ENCODE measurements at regions not wholly inside any gene's neighbourhood (a gene's known extent, or its start where the extent isn't known, plus 50 kb on each side); places are given as distances from the start of the nearest gene placed in this dataset.

GRCh38 chr10:21078410-21079329 is 181.6 kb upstream of the NEBL start:
- DNase-seq = peak; percentile 82

DNA sequence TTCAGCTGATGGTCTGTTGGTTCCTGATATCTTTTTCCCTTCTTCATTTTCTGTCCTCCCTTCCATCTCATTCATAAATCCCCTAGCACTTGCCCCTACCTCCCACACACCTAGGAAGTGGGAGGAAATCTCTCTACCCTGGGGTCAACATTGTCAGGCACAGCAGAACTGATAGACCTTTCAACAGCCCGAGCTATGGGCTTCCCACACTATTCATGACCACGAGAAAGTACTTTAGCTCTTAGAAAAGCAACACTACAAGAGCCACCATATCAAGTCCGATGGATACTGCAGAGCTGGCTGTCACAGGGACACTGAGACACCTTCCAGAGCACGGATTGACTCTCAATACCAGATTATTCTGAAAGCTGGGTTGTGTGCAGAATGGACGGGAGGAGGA is 180.6 kb upstream of the NEBL start:
- no peak for DNase-seq

- no peak for DNase-seq
These were observed 179.3 kb upstream of the NEBL start for GRCh38 chr10:21076381-21076780.

- DNase-seq = no peak
These were observed 178.8 kb upstream of the NEBL start for GRCh38 chr10:21075880-21076279.

DNA sequence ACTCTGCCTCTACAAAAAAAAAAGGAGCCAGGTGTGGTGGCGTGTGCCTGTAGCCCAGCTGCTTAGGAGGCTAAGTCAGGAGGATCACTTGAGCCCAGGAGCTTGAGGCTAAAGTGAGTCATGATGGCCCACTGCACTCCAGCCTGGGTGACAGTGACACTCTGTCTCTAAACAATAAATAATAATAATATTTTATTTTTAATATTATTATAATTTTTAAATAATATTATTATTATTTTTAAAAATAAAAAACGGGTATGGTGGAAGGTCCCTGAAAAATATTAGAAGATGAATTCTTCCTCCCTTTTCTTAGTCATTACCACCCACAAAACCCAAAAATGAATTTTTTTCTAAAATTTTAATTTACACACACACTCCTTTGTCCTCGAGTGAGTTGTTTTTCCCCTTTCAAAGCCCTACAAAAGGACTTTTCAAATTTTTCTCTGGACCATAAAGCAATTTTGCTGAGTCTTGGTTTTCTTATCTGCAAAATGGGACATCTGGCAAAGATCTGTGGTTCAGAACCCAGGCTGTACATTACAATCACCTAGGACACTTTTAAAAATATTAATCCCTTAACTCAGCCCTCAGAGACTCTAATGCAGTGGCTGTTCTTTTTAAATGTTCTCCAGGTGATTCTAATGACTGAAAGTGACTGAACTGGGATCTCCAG is 174.0 kb upstream of the NEBL start:
- DNase-seq = no peak

- DNase-seq = no peak
These were observed 173.0 kb upstream of the NEBL start for GRCh38 chr10:21069929-21070700.

DNA sequence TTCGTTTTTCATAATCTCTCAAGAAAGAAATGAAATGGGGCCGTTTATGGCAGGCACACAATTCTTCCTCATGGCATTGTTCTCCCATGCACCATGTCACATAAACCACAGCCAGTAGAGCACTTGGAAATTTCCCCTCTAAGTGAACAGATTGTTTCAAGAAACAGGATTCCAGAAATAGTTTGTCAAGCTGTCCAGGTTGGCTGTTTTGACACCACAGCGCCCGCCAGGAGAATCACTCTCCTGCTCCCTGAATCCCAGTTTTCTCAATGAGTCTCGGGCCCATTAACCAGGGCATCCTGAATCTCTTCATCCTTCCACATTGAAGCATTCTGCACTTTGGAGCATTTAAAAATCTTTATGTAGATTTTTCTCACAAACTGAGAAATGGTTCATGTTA is 172.2 kb upstream of the NEBL start:
- no peak for DNase-seq

DNA sequence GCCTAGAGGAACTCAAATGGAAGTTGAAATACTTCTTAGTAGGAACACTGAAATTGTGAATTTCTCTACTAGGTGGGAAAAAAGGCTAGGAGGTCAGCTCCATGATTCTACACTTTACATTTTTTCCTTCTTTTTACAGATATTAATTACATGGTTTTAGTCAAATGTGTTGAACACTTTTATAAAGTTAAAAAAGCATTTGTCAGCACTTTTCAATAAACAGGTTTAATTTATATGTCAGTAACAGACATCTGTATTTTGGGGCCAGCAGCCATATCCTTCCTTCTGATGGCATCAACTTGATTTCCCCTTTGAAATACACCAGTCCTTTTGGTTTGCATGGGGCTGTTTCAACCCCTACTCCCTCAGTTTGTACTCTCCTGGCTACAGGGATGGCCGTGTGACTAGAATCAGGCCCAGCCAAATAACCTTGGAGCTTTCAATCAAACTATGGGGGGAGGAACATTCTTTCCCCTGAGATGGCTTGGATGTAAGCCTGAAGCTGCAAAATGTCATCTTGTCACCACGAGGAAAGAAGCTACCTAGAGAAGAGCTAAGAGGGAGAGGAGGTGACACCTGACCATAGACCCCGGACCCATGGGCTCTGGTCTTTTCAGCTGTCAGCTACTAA is 171.0 kb upstream of the NEBL start:
- DNase-seq = no peak

GRCh38 chr10:21065621-21066248 is 168.6 kb upstream of the NEBL start:
- no peak for DNase-seq

DNA sequence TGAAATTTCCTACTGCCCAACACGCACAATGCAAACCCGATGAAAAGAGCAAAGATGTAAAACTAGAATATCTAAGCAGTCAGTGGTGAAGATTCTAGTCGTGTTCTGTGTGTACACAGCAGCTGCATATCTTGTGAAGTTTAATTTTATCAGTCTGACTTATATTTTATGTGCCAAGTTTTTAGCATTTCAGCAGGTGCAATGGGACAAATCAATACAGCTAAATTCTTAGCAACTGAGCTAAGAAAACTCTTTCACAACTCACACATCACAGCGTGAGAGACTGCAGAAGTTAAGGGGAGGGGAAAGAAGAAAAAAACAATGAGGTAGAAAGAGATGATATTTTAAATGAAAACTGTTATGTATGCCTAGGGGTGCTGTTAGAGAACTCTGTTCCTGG is 164.9 kb upstream of the NEBL start:
- DNase-seq = no peak

DNA sequence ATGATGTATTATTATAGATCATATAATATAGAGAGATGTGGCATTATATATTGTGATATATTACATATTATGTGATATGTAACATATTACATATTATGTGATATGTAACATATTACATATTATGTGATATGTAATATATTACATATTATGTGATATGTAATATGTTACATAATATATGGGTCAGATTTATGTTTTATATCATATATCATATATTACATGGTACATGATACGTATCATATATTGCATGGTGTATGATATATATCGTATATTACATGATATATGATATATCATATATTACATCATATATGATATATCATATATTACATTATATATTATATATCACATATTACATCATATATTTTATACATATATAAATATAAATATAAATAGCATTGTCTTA is 164.1 kb upstream of the NEBL start:
- DNase-seq = no peak

GRCh38 chr10:21060626-21061025 is 163.5 kb upstream of the NEBL start:
- DNase-seq = no peak

- DNase-seq = no peak
These were observed 160.9 kb upstream of the NEBL start for GRCh38 chr10:21057989-21058388.

DNA sequence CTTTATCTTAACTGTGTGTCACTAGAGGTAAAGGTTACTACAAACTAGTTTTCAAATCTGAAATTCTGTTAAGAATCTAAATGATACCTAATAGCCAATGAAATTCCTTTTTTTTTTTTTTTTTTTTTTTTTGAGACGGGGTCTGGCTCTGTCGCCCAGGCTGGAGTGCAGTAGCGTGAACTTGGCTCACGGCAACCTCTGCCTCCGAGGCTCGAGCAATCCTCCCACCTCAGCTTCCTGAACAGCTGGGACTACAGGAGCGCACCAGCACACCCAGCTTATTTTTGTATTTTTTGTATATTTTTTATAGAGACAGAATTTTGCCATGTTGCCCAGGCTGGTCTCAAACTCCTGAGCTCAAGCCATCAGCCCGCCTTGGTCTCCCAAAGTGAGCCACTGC is 160.3 kb upstream of the NEBL start:
- DNase-seq = no peak

DNA sequence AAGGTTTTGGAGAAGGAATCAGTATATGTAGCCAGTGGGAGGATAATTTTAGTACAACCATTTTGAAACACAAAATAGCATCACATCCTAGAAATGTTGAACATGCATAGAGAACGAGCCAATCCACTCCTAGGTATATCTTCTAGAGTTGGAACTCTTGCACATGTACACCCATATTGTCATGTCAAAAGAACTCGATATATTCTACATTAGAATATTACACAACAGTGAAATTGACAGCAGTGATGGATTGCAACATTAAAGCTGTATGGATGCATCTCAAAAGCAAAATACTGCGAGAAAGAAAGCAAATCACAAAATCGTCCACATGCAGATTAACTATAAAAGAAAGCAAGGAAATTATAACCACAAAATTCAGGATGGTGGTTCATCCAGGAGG is 159.3 kb upstream of the NEBL start:
- DNase-seq = no peak

DNA sequence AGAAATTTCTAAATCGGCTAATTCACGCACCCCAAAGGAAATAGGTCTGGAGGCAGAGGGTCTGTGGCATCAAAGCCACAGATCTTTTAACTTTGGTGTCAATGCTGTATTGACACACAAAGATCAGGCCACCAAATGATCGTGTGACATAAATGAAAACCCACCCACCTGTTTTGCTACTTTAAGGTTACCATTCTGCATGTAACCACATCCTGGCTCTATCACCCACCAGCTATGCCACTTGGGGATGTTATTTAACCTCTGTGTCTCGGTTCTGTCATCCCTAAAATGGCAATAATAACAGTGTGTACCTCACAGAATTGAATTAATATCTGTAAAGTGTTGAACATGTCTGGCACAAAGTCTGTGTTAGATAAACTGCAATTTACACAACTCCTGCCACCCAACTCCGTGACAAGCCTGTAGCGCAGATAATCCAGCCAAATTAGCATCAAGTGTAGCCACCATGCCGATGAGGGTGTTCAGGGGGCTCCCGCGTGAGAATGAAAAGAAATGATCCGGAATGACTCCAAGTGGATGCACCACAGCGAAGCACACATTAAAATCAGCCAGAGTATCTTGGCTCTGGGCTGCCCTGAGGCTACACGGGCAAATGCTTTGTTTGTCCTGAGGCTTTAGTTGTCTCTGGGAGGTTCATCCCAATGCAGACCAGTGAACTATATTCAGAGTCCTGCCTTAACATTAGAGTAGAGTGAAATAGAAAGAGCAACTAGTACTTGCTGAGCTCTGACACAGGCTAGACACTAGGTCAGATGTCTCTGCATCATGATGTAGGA is 158.4 kb upstream of the NEBL start:
- no peak for DNase-seq

DNA sequence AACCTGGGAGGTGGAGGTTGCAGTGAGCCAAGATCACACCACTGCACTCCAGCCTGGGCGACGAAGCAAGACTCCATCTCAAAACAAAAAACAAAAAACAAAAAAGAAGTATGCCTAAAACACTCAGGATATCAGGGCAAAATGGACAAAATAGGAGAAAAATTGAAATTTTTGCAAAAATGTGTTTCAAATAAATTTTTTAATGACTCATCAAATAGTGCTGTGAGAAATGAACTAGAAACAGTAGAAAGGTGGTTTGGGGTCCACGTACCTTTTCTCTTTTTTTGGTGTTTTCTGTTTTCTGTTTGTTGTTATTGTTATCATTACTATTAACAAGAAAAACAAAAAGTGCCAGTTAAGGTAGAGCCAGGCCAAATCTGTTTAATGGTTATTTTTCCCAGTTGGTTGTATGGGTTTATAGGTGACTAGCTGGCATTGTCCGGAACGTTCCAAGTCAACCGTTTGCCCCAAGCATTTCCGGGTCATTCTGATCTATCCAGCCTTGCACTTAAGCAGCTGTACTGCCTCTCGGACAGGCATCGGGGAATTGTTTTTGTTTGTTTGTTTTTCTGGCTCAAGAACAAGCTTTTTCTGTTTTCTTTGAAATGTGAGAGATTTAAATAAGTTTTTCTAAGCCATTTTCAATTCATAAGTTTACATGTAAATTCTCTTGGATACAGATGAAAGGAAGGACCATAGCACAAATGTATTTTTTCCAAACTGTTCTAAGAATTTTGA is 157.0 kb upstream of the NEBL start:
- DNase-seq = no peak

- DNase-seq = no peak
These were observed 155.6 kb upstream of the NEBL start for GRCh38 chr10:21052709-21053104.

DNA sequence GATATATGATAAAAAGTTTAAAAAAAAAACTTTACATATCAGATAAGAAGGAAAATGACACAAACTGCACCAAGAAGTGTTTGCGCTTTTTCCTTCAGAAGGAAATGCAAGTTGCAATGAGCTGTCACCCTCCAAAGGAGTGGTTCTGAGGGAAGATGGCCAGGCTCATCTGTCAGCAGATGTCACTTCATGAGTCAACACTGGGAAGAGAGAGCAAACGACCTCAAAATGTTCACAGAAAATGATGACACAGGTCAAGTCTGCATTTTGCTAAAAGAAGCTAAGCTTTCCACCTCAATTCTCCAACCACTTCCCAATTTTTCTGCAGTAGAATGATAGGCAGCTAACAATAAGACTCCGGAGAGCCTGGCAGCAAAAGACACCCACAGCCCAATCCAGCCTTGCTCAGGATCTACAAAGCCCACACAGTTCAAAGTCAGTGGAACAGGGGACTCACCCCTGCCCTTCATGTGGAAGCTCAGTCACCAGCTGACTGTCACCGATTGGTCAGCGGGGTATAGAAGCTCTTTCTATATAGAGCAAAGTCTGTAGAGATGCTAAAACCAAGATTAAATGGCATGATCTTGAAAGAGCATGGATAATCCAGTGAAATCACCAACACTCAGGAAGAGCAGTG is 155.1 kb upstream of the NEBL start:
- DNase-seq = no peak

DNA sequence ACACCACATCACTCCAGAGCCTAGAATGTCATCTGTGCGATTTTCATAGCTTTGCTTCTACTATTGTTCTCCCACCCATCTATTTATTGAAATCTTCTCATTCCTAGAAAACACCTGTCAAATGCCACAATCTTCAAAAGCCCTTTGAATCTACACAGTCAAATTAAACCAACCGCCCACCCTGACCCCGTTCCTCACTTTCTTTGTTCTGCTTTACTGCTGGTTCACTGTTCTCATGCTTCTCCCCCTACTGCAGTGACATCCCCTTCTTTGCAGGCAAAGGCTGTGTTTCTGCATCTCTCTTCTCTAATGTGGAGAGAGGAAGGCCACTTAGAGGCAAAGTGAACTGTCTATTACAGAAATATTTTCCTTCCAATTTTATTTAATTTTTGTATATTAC is 152.4 kb upstream of the NEBL start:
- DNase-seq = no peak

GRCh38 chr10:21048068-21048467 is 151.0 kb upstream of the NEBL start:
- DNase-seq = no peak

Measured in right forelimb (tissue), 1 donor.